SK-N-SH treated with all-trans-retinoic acid at 6 μM for 48 hours (cell line): ENCODE measurements at regions not wholly inside any gene's neighbourhood (a gene's known extent, or its start where the extent isn't known, plus 50 kb on each side); places are given as distances from the start of the nearest gene placed in this dataset.

ENCODE experiments used
- ATAC-seq: fragments of 200-7000 bp; cut with Tn5 transposase; 3 replicates; pipeline ENCODE4 v1.9.1; 2020; ENCODE audit warnings: mild to moderate bottlenecking, moderate library complexity
- ARNTL ChIP-seq: fragments of 450-650 bp; formaldehyde crosslinking; IDR thresholded peaks from 2 replicates; pipeline ENCODE4 v1.5.0; 2020; ENCODE audit warnings: low read depth, mild to moderate bottlenecking, moderate library complexity, borderline replicate concordance
- BACH2 ChIP-seq: fragments of 250-450 bp; sonication (Bioruptor Pico); IDR thresholded peaks from 2 replicates; pipeline ENCODE4 v1.9.0; 2021; ENCODE audit warnings: mild to moderate bottlenecking, borderline replicate concordance
- CREB5 ChIP-seq: fragments of 250-450 bp; sonication (Bioruptor Pico); IDR thresholded peaks from 2 replicates; pipeline ENCODE4 v1.5.1; 2020; ENCODE audit warnings: low read depth, mild to moderate bottlenecking, moderate library complexity
- CSDC2 ChIP-seq: fragments of 250-450 bp; sonication (Bioruptor Pico); IDR thresholded peaks from 2 replicates; pipeline ENCODE4 v1.5.0; 2020; ENCODE audit warnings: mild to moderate bottlenecking, moderate library complexity
- CSRNP3 ChIP-seq: fragments of 250-450 bp; sonication (Bioruptor Pico); IDR thresholded peaks from 2 replicates; pipeline ENCODE4 v1.5.1; 2021; ENCODE audit warnings: mild to moderate bottlenecking, moderate library complexity
- GLIS3 ChIP-seq: fragments of 250-450 bp; sonication (Bioruptor Pico); IDR thresholded peaks from 2 replicates; pipeline ENCODE4 v1.5.0; 2020; ENCODE audit warnings: mild to moderate bottlenecking, moderate library complexity
- PATZ1 ChIP-seq: fragments of 250-450 bp; sonication (Bioruptor Pico); IDR thresholded peaks from 2 replicates; pipeline ENCODE4 v1.8.0; 2020; ENCODE audit warnings: mild to moderate bottlenecking, moderate library complexity, borderline replicate concordance
- POU6F1 ChIP-seq: fragments of 250-450 bp; sonication (Bioruptor Pico); IDR thresholded peaks from 2 replicates; pipeline ENCODE4 v1.8.0; 2021; ENCODE audit warnings: low read depth, mild to moderate bottlenecking, moderate library complexity, borderline replicate concordance
- TOX ChIP-seq: fragments of 250-450 bp; sonication (Bioruptor Pico); IDR thresholded peaks from 2 replicates; pipeline ENCODE4 v1.8.0; 2021; ENCODE audit warnings: mild to moderate bottlenecking, moderate library complexity, borderline replicate concordance
- TSHZ2 ChIP-seq: fragments of 250-450 bp; sonication (Bioruptor Pico); IDR thresholded peaks from 2 replicates; pipeline ENCODE4 v1.5.0; 2020; ENCODE audit warnings: mild to moderate bottlenecking, moderate library complexity
- ZFP3 ChIP-seq: fragments of 250-450 bp; sonication (Bioruptor Pico); IDR thresholded peaks from 2 replicates; pipeline ENCODE4 v1.5.0; 2020; ENCODE audit warnings: mild to moderate bottlenecking, moderate library complexity
- ZNF70 ChIP-seq: fragments of 450-650 bp; formaldehyde crosslinking; IDR thresholded peaks from 2 replicates; pipeline ENCODE4 v1.5.0; 2020; ENCODE audit warnings: mild to moderate bottlenecking, moderate library complexity
- ZNF8 ChIP-seq: fragments of 450-650 bp; formaldehyde crosslinking; IDR thresholded peaks from 2 replicates; pipeline ENCODE4 v1.5.0; 2020; ENCODE audit warnings: mild to moderate bottlenecking, moderate library complexity

GRCh38 chr11:92765965-92766371 lies 203.5 kb upstream of the MTNR1B start (continued):
- no peak for TF ChIP-seq TSHZ2 (CRISPR knock-in tag)
- no peak for TF ChIP-seq ZFP3
- TF ChIP-seq BACH2, result no peak
- no peak for TF ChIP-seq CREB5 (CRISPR knock-in tag)

- no peak for ATAC-seq
- no peak for TF ChIP-seq TSHZ2 (CRISPR knock-in tag)
- no peak for TF ChIP-seq GLIS3
- TF ChIP-seq CSDC2 (CRISPR knock-in tag), result no peak
- no peak for TF ChIP-seq POU6F1 (CRISPR knock-in tag)
- no peak for TF ChIP-seq CSRNP3 (CRISPR knock-in tag)
- TF ChIP-seq PATZ1 (CRISPR knock-in tag), result no peak
- TF ChIP-seq ZFP3, result no peak
- TF ChIP-seq CREB5 (CRISPR knock-in tag), result no peak
- no peak for TF ChIP-seq ZNF8 (CRISPR knock-in tag)
These were observed 202.8 kb upstream of the MTNR1B start for GRCh38 chr11:92766698-92767097.

- TF ChIP-seq TOX (CRISPR knock-in tag), result no peak
- no peak for TF ChIP-seq GLIS3
- no peak for TF ChIP-seq POU6F1 (CRISPR knock-in tag)
- no peak for TF ChIP-seq ZNF70
- TF ChIP-seq ARNTL, result no peak
- no peak for ATAC-seq
These were observed 202.0 kb upstream of the MTNR1B start for GRCh38 chr11:92767416-92767815.
